ENCODE measurements at regions not wholly inside any gene's neighbourhood (a gene's known extent, or its start where the extent isn't known, plus 50 kb on each side); places are given as distances from the start of the nearest gene placed in this dataset.
A peak's percentile ranks its signal among the peaks of the same experiment; 100 is the strongest.

- ATAC-seq (ENCODE audit: low read depth in 2 of 2) (no peak), DNase-seq (no peak)
- Histone ChIP-seq H3K4me3 (ENCODE audit: low read depth, low read length) (no peak overlapping the region), H3K27me3 (ENCODE audit: control insufficient read depth, insufficient read depth, low read length) (no peaks in the 10 kb centered on the region), H3K36me3 (ENCODE audit: control insufficient read depth, insufficient read depth, low read length) (no peaks in the 10 kb centered on the region), H3K27ac (ENCODE audit: insufficient read depth, low read length, poor library complexity, severe bottlenecking) (no peak overlapping the region), H3K4me1 (ENCODE audit: control insufficient read depth, insufficient read depth, low read length, poor library complexity, severe bottlenecking) (peaks cover 7% of the 10 kb centered on the region), H3K9me3 (ENCODE audit: control insufficient read depth in 2 of 2, low read length in 2 of 2) (no peaks in the 10 kb centered on the region)
- no peak overlapping the region for H3K4me3 Mint-ChIP-seq
- H3K27me3 Mint-ChIP-seq: peaks cover 4% of the 10 kb centered on the region
- no peaks in the 10 kb centered on the region for H3K9me3 Mint-ChIP-seq
- peaks cover 9 to 12% (median 11%) of the 10 kb centered on the region in 4 donors for H3K4me1 Mint-ChIP-seq
- H3K36me3 Mint-ChIP-seq: no peaks in the 10 kb centered on the region
- no peak overlapping the region for H3K27ac Mint-ChIP-seq
These were observed 72.6 kb downstream of the TENT5C start for GRCh38 chr1:117678246-117678977.

GRCh38 chr1:117679299-117679698, 73.5 kb downstream of the TENT5C start:
- Histone ChIP-seq H3K4me3 (ENCODE audit: low read depth, low read length) (no peak overlapping the region), H3K27ac (ENCODE audit: insufficient read depth, low read length, poor library complexity, severe bottlenecking) (no peak overlapping the region), H3K9me3 (ENCODE audit: control insufficient read depth in 2 of 2, low read length in 2 of 2) (no peaks in the 10 kb centered on the region), H3K27me3 (ENCODE audit: control insufficient read depth, insufficient read depth, low read length) (no peaks in the 10 kb centered on the region), H3K4me1 (ENCODE audit: control insufficient read depth, insufficient read depth, low read length, poor library complexity, severe bottlenecking) (peaks cover 5% of the 10 kb centered on the region), H3K36me3 (ENCODE audit: control insufficient read depth, insufficient read depth, low read length) (no peaks in the 10 kb centered on the region)
- DNase-seq (no peak), ATAC-seq (ENCODE audit: low read depth in 2 of 2) (no peak)
- Mint-ChIP-seq H3K27me3 (peaks cover 4% of the 10 kb centered on the region), H3K36me3 (no peaks in the 10 kb centered on the region), H3K9me3 (no peaks in the 10 kb centered on the region), H3K27ac (no peak overlapping the region), H3K4me3 (no peak overlapping the region), H3K4me1 (peaks cover 5 to 9% (median 8%) of the 10 kb centered on the region in 4 donors)

GRCh38 chr1:117679868-117680267, 74.0 kb downstream of the TENT5C start:
- H3K4me1 ChIP-seq (ENCODE audit: control insufficient read depth, insufficient read depth, low read length, poor library complexity, severe bottlenecking): no peaks in the 10 kb centered on the region
- no peak overlapping the region for H3K27ac ChIP-seq (ENCODE audit: insufficient read depth, low read length, poor library complexity, severe bottlenecking)
- H3K36me3 ChIP-seq (ENCODE audit: control insufficient read depth, insufficient read depth, low read length): no peaks in the 10 kb centered on the region
- no peak overlapping the region for H3K4me3 ChIP-seq (ENCODE audit: low read depth, low read length)
- H3K9me3 ChIP-seq (ENCODE audit: control insufficient read depth in 2 of 2, low read length in 2 of 2): no peaks in the 10 kb centered on the region
- no peak overlapping the region for H3K27ac Mint-ChIP-seq
- H3K4me1 Mint-ChIP-seq: peaks cover 0 to 8% (median 6%) of the 10 kb centered on the region in 4 donors
- peaks cover 4% of the 10 kb centered on the region for H3K27me3 Mint-ChIP-seq
- H3K27me3 ChIP-seq (ENCODE audit: control insufficient read depth, insufficient read depth, low read length): no peaks in the 10 kb centered on the region
- ATAC-seq (ENCODE audit: low read depth in 2 of 2): no peak
- H3K9me3 Mint-ChIP-seq: no peaks in the 10 kb centered on the region
- H3K36me3 Mint-ChIP-seq: no peaks in the 10 kb centered on the region
- no peak for DNase-seq
- no peak overlapping the region for H3K4me3 Mint-ChIP-seq

- H3K27me3 Mint-ChIP-seq: peaks cover 7% of the 10 kb centered on the region
- H3K36me3 ChIP-seq (ENCODE audit: control insufficient read depth, insufficient read depth, low read length): no peaks in the 10 kb centered on the region
- H3K9me3 Mint-ChIP-seq: no peaks in the 10 kb centered on the region
- H3K27ac Mint-ChIP-seq: no peak overlapping the region
- H3K4me3 ChIP-seq (ENCODE audit: low read depth, low read length): no peak overlapping the region
- H3K4me1 ChIP-seq (ENCODE audit: control insufficient read depth, insufficient read depth, low read length, poor library complexity, severe bottlenecking): no peaks in the 10 kb centered on the region
- H3K36me3 Mint-ChIP-seq: no peaks in the 10 kb centered on the region
- no peak overlapping the region for H3K27ac ChIP-seq (ENCODE audit: insufficient read depth, low read length, poor library complexity, severe bottlenecking)
- ATAC-seq (ENCODE audit: low read depth in 2 of 2) (no peak), DNase-seq (no peak)
- no peaks in the 10 kb centered on the region for H3K9me3 ChIP-seq (ENCODE audit: control insufficient read depth in 2 of 2, low read length in 2 of 2)
- no peaks in the 10 kb centered on the region for H3K27me3 ChIP-seq (ENCODE audit: control insufficient read depth, insufficient read depth, low read length)
- H3K4me3 Mint-ChIP-seq: no peak overlapping the region
- H3K4me1 Mint-ChIP-seq: peaks cover 0 to 7% (median 5%) of the 10 kb centered on the region in 4 donors
These were observed 74.6 kb downstream of the TENT5C start for GRCh38 chr1:117680316-117681002.

- H3K27me3 Mint-ChIP-seq: peaks cover 7% of the 10 kb centered on the region
- no peaks in the 10 kb centered on the region for H3K36me3 Mint-ChIP-seq
- H3K4me1 ChIP-seq (ENCODE audit: control insufficient read depth, insufficient read depth, low read length, poor library complexity, severe bottlenecking): no peaks in the 10 kb centered on the region
- no peaks in the 10 kb centered on the region for H3K27me3 ChIP-seq (ENCODE audit: control insufficient read depth, insufficient read depth, low read length)
- H3K27ac Mint-ChIP-seq: peak overlapping the region in 1 of 3 donors; percentile 4
- no peak for ATAC-seq (ENCODE audit: low read depth in 2 of 2)
- no peak for DNase-seq
- H3K4me3 Mint-ChIP-seq: no peak overlapping the region
- peaks cover 0 to 7% (median 4%) of the 10 kb centered on the region in 4 donors for H3K4me1 Mint-ChIP-seq
- H3K4me3 ChIP-seq (ENCODE audit: low read depth, low read length): no peak overlapping the region
- H3K36me3 ChIP-seq (ENCODE audit: control insufficient read depth, insufficient read depth, low read length): no peaks in the 10 kb centered on the region
- H3K9me3 ChIP-seq (ENCODE audit: control insufficient read depth in 2 of 2, low read length in 2 of 2): no peaks in the 10 kb centered on the region
- no peak overlapping the region for H3K27ac ChIP-seq (ENCODE audit: insufficient read depth, low read length, poor library complexity, severe bottlenecking)
- H3K9me3 Mint-ChIP-seq: no peaks in the 10 kb centered on the region
These were observed 75.4 kb downstream of the TENT5C start for GRCh38 chr1:117681093-117681900.

GRCh38 chr1:117681901-117682250, 76.0 kb downstream of the TENT5C start:
- no peak overlapping the region for H3K4me3 Mint-ChIP-seq
- Histone ChIP-seq H3K27ac (ENCODE audit: insufficient read depth, low read length, poor library complexity, severe bottlenecking) (no peak overlapping the region), H3K36me3 (ENCODE audit: control insufficient read depth, insufficient read depth, low read length) (no peaks in the 10 kb centered on the region), H3K27me3 (ENCODE audit: control insufficient read depth, insufficient read depth, low read length) (no peaks in the 10 kb centered on the region), H3K4me3 (ENCODE audit: low read depth, low read length) (peak overlapping the region; percentile 13), H3K4me1 (ENCODE audit: control insufficient read depth, insufficient read depth, low read length, poor library complexity, severe bottlenecking) (no peaks in the 10 kb centered on the region), H3K9me3 (ENCODE audit: control insufficient read depth in 2 of 2, low read length in 2 of 2) (no peaks in the 10 kb centered on the region)
- ATAC-seq (ENCODE audit: low read depth in 2 of 2) (no peak), DNase-seq (no peak)
- no peaks in the 10 kb centered on the region for H3K9me3 Mint-ChIP-seq
- peaks cover 7% of the 10 kb centered on the region for H3K27me3 Mint-ChIP-seq
- peak overlapping the region; percentile 4 to 41 (median 12) for H3K27ac Mint-ChIP-seq
- peaks cover 0 to 7% (median 4%) of the 10 kb centered on the region in 4 donors for H3K4me1 Mint-ChIP-seq
- H3K36me3 Mint-ChIP-seq: no peaks in the 10 kb centered on the region

- H3K27me3 Mint-ChIP-seq: peaks cover 7% of the 10 kb centered on the region
- Histone ChIP-seq H3K4me1 (ENCODE audit: control insufficient read depth, insufficient read depth, low read length, poor library complexity, severe bottlenecking) (no peaks in the 10 kb centered on the region), H3K36me3 (ENCODE audit: control insufficient read depth, insufficient read depth, low read length) (no peaks in the 10 kb centered on the region), H3K9me3 (ENCODE audit: control insufficient read depth in 2 of 2, low read length in 2 of 2) (no peaks in the 10 kb centered on the region), H3K27ac (ENCODE audit: insufficient read depth, low read length, poor library complexity, severe bottlenecking) (no peak overlapping the region), H3K4me3 (ENCODE audit: low read depth, low read length) (peak overlapping the region; percentile 13), H3K27me3 (ENCODE audit: control insufficient read depth, insufficient read depth, low read length) (no peaks in the 10 kb centered on the region)
- ATAC-seq (ENCODE audit: low read depth in 2 of 2) (no peak), DNase-seq (no peak)
- peak overlapping the region; percentile 4 to 41 (median 12) for H3K27ac Mint-ChIP-seq
- H3K4me3 Mint-ChIP-seq: no peak overlapping the region
- H3K9me3 Mint-ChIP-seq: no peaks in the 10 kb centered on the region
- peaks cover 0 to 7% (median 4%) of the 10 kb centered on the region in 4 donors for H3K4me1 Mint-ChIP-seq
- no peaks in the 10 kb centered on the region for H3K36me3 Mint-ChIP-seq
These were observed 76.5 kb downstream of the TENT5C start for GRCh38 chr1:117682372-117682771.
